GM19452 (cell line): ENCODE measurements at regions not wholly inside any gene's neighbourhood (a gene's known extent, or its start where the extent isn't known, plus 50 kb on each side); places are given as distances from the start of the nearest gene placed in this dataset.

Experiments
- ATAC-seq: cut with Tn5 transposase; IDR thresholded peaks from one replicate; pipeline ENCODE4 v1.9.1; 2021; ENCODE audit not compliant: unreplicated experiment

DNA sequence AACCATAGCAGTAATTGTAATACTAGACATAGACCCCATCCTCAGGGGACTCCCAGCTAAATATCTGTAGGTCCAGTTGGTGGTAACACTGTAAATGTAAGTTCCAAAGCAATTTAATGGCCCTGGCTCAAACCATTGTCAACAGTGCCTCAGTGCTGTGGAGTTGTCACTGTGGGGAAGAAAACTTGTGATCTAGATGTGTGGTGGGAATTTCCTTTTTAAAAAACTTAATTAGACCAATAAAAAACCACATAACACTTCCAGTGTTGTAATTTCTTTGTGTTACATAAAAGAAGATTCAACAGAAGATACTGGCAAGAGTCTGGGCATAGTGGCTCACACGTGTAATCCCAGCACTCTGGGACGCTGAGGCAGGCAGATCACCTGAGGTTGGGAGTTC is 138.6 kb upstream of the UMPS start:
- ATAC-seq = no peak

GRCh38 chr3:124592658-124593441 is 137.4 kb upstream of the UMPS start:
- ATAC-seq = peak; percentile 55

DNA sequence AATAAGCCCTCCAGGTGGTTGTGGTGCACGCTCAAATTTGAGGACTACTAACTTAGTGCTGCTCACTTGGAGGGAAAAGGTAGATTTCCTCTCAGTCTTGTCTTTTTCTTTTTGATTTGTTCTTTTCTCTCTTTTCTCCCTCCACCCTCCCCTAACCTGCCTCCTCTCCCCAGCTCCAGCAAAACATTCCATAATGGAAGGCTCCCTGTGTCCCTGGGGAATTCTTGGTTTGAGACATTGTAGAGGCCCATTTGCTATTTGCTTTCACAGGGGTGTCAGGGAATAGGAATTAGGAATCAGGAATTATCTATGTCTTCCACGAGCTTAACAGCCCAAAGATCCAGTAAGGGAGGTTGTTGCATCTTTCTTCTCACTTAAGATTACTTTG is 136.8 kb upstream of the UMPS start:
- ATAC-seq = no peak

- no peak for ATAC-seq
These were observed 135.7 kb upstream of the UMPS start for GRCh38 chr3:124594581-124594980.

DNA sequence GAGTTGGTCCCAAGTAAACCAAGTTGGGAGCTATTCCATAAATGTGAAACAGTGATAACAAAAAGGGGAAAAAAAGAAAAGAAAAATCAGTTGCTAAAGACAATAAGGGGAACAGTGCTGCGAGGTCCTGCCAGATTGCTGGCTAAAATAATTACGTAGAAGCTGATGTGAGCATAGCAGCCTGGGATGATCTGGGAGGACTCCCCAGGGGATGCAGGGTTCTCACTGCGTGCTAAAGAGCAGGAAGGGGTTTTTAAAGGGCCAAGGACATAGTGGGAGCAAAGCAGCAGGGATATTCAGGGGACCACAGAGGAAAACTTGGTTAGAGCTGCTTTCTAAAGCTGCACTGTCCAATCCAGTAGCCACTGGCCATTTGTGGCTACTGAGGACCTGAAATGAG is 133.0 kb upstream of the UMPS start:
- ATAC-seq = no peak

- no peak for ATAC-seq
These were observed 132.3 kb upstream of the UMPS start for GRCh38 chr3:124597979-124598378.

GRCh38 chr3:124599147-124599765 is 131.0 kb upstream of the UMPS start:
- no peak for ATAC-seq

- no peak for ATAC-seq
These were observed 130.2 kb upstream of the UMPS start for GRCh38 chr3:124599779-124600693.

DNA sequence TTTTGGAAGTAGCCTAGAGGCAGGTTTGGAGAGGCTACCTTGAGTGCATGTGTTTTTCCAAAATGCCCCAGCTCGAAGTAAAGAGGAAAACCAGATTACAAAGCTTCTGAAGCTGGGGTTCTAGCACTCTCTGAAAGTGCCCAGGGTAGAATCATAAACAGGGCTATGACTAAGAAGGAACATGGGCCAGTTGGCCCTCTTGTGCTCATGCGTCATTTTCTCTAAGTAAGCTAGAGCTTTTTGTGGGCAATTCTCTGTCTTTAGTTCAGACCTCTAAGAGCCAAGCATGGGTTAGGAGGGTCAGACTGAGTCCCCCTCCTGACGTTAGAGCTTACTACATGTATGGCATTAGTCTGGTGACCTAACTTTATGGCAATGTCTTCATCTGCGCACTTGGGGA is 129.5 kb upstream of the UMPS start:
- ATAC-seq = no peak

DNA sequence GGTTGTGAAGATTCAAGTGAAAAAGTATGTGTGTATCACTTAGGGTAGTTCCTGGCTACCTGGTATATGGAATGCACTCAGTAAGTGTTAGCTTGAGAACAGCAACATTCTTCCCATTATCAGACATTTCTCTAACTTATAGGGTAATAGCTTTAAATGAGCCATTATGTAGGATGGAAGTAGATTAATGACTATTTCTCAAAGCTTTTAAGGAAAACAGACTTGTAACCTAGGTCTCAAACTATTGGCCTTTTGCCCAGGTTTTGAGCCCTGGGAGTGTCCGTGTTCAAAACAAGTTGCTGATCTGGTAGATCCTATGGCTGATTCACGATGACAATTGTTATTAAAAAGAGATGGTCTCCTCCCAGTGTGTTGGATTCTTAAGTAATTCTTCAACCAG is 129.1 kb upstream of the UMPS start:
- no peak for ATAC-seq

DNA sequence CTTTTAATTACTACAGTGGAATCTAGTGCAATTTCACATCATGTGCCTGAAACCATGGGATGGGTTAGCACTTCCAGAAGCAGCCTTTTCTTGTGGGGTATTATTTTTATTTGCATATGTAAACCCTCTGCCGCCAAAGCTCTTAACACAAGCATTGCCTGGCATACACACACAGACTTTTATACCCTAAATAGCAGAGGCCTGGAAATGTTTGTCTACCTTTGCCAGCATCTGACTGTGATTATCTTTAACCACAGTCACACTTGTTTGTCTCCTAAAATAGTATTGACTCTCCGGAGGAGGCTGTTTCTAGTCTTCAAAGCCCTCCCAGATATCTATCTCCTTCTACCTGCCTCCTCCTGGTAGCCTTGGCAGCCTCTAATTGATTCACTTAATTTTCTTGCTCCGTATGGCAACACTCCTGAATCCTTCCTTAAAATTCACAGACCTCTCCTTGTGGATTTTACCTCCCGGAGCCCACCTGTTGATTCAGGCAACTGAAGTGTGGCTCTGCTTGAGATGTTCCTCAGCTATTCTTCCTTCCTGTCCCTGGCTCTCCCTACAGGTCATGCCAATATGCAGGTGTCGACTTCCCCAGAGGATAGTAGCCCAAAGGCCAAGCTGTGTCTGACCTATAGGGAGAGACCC is 127.1 kb upstream of the UMPS start:
- no peak for ATAC-seq

DNA sequence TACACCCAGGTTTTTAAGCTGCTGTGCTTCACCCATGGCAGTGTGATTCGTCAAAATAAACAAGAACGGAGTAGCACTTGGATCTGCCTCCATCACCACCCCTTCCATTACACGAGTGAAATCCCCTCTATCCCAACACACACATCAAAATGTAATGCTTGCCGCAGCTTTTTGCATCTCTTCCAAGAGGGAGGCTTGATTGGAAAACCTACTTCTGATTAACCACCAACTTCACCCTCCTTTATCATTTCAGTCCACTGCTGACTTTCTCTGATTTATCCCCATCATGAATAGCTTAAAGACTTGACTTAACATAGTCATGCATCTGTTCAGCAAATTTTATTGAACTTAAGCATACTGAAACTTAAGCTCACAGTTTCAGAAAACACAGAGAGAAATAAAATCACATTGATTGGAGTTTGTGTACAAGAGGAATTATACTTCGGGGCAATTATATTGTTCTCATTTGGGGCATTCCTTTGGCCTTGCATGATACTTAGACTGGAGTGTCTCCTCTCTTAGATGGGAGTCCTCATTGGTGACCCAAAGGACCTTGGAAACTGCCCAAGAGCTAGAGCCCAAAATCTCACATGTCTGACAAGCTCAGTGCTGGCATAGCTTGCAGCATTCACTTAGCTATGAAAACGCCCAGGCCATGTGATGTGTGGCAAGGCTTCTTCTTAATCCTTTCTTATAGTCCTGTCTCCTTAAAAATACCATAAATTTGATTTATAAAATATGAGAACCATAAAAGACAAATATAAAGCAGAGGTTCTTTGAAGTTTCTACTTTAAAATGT is 124.3 kb upstream of the UMPS start:
- ATAC-seq = no peak

- no peak for ATAC-seq
These were observed 123.1 kb upstream of the UMPS start for GRCh38 chr3:124607163-124607562.

- ATAC-seq = no peak
These were observed 120.8 kb upstream of the UMPS start for GRCh38 chr3:124609402-124609801.

- ATAC-seq = no peak
These were observed 120.1 kb upstream of the UMPS start for GRCh38 chr3:124610130-124610529.

DNA sequence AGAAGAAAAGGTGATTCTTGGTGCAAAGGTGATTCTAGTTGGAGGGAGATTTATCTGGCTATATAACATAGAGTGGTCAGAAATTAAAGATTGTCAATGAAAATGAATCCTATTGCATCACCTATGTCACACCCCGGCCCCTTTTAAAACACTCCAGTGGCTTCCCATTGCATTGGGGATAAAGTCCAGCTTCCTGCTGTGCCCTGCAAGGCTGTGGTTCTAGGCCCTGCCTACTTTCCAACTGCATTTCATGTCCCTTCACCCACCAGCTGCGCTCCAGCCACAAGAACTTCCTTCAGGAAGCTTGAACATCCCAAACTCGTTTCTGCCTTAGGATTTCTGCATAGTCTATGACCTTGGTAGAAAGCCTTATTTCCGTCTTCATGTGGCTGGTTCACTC is 118.7 kb upstream of the UMPS start:
- ATAC-seq = no peak

DNA sequence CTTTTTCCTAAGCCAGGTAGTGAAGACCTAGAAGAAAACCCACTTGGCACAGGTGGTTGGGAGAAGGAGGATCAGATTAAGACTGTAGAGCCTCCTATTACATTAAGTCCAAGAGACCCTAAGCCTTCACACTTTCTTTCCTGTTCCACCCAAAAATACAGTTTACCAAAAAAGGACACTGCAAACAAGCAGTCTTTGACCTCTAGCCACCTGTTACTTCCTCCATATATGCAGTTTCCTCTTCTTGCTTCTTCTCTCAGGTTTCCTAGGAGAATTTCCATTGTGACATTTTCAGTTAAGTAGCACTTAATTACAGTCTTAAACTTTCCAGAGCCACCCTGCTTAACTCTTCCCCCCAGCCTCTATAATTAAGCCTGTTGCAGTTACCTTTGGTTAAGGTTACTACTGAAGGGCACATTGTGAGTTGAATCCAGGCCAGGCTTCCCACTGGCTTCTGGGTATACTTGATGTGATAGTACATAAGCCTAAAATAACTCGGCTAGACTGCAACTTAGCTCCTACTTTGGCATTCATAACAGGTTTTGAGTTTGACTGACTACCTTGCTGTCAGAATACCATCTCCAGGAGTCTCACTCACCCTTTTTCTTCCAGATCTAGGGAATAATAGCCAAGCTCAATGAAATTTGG is 114.2 kb upstream of the UMPS start:
- ATAC-seq = no peak

DNA sequence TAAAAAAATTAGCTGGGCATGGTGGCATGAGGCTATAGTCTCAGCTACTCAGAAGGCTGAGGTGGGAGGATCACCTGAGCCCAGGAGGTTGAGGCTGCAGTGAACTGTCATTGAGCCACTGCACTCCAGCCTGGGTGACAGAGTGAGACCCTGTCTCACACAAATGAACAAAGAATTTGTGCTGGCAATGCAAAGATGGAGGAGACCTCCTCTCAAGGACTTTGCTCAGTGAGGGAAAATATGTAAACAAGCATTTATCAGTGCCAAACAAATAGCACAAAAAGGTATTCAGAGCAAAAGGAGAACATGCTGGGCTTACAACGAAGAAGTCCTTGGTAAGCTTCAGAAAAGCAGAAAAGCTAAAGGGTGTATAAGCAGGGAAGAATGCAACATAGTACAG is 113.1 kb upstream of the UMPS start:
- no peak for ATAC-seq

DNA sequence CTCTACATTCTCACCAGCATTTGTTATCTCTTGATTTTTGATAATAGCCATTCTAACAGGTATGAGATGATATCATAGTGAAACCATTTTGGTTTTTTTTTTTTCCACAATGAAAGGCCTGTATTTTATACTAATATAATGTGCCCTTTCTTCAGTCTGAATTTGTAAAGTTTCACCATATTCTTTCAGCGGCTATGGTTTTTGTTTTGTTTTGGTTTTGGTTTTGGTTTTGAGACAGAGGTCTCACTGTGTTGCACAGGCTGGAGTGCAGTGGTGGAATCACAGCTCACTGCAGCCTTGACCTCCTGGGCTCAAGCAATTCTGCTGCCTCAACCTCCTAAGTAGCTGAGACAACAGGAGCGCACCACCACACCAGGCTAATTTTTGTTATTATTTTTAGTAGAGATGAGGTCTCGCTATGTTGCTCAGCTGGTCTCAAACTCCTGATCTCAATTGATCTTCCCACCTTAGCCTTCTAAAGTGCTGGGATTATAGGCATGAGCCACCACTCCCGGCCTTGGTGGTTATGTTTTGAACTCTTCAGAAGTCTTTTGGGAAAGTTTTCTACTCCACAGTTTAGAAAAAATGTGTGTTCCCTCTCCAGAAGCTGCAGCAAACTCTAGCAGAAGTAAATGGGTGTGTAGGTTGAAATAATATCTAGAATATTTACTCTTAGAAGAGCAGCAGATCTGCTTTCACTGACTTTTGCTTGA is 110.2 kb upstream of the UMPS start:
- no peak for ATAC-seq
